SIG-M5 (cell line): ENCODE measurements at regions not wholly inside any gene's neighbourhood (a gene's known extent, or its start where the extent isn't known, plus 50 kb on each side); places are given as distances from the start of the nearest gene placed in this dataset.

Experiments
- DNase-seq: peaks from one replicate; lab custom pipeline; 2025; lab: John Stamatoyannopoulos, UW

DNA sequence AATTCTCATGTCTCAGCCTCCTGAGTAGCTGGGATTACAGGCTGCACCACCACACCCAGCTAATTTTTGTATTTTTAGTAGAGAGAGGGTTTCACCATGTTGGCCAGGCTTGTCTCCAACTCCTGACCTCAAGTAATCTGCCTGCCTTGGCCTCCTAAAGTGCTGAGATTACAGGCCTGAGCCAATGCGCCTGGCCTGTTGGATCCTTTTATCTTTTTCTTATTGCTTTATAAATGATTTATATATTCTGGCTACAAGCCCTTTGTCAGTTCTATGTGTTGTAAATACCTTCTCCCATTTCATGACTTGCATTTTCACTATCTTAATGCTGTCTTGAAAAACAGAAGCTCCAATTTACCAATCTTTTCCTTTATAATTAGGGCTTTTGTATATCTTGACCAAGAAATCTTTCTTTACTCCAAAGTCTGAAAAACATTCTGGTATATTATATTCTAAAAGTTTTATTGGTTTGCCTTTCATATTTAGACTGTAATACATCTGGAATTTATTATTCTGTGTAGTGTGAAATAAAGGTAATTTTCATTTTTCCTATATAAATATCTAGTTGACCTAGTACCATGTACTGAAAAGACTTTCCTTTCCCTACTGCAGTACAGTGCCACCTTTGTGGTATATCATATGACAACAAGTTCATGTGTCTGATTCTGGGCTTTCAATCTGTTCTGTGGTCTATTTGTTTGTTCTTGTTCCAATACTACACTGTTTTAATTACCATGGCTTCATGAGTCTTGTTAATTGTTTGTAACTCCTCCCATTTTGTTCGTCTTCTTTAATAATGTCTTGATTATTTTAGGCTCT lies 52.9 kb upstream of the RNU6-1 start:
- no peak for DNase-seq

DNA sequence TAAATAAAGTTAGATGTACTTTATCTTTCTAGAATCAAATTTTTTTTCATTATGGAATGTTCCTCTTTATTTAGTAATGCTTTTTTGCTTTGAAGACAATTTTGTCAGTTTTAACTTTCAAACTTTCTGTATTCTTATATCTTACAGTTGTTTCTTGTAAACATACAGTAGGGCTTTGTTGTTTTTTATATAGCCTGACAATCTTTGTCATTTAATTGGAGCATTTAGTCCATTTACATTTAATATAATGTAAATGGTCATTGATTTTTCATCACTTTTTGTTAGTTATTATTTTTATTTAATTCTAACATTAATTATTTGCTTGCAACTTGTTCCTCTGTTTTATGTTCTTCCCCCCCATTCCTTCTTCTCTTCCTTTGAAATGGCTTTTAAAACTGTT lies 55.4 kb upstream of the RNU6-1 start:
- no peak for DNase-seq

DNA sequence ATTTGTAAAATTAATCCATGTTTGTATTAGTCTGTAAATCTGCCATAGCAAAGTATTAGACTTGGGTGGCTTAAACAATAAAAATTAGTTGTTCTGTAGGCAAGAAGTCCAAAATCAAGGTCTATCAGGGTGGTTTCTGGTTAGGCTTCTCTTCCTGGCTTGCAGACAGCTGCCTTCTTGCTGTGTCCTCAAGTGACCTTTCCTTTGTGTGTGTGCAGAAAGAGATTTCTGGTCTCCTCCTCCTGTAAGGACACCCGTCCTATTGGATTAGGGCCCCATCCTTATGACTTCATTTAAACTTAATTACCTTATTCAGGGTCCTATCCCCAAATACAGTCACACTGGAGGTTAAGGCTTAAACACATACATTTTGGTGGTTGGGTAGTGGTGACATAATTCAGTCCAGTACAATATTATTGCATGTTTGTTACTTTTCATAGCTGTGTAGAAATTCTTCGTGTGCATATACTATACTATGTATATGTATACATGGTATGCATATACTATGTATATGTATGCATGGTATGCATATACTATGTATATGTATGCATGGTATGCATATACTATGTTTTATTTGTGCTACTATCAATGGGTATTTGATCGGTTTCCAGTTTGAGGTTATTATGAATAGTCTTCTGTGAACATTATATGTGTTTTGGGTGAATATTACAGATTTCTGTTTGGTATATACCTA lies 57.9 kb upstream of the RNU6-1 start:
- no peak for DNase-seq

DNA sequence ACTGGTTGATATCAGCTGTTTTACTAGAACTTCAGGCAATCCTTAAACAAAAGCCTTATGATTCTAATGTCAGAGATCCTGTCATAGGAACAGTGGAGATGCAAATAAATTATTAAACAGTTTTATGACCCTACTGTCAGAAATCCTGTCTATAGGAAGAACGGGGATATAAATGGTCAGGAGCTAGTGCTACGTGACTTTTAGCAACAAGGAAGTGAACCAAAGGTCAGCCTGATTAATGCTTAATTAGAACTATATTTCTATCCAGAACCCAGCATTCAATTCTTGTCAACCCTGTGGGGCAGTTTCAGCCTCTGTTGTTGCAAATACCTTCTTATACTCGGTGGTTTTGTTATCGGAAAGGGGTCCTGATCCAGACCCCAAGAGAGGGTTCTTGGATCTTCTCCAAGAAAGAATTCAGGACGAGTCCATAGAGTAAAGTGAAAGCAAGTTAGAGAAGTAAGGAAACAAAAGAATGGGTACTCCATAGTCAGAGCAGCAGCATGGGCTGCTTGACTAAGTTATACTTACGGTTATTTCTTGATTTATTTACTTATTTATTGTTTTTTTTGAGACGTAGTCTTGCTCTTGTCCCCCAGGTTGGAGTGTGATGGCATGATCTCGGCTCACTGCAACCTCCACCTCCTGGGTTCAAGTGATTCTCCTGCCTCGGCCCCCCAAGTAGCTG lies 59.9 kb upstream of the RNU6-1 start:
- DNase-seq: no peak

DNA sequence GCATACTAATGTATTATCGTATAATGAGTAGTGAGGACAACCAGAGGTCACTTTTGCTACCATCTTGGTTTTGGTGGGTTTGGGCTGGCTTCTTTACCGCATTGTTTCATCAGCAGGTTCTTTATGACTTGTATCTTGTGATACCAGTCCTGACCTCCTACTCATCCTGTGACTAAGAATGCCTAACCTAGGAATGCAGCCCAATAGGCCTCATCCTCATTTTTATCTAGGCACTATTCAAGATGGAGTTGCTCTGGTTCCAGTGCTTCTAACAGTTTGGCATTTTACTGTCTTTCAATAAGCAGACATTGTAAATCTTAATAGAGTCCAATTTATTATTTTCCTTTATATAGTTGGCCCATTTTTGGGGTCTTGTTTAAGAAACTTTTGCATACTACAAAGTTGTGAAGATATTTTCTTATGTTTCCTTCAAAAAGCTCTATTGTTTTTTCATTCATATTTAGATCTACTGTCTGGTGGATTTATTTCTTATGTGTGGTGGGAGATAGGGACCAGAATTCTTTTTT lies 60.8 kb upstream of the RNU6-1 start:
- DNase-seq: no peak

DNA sequence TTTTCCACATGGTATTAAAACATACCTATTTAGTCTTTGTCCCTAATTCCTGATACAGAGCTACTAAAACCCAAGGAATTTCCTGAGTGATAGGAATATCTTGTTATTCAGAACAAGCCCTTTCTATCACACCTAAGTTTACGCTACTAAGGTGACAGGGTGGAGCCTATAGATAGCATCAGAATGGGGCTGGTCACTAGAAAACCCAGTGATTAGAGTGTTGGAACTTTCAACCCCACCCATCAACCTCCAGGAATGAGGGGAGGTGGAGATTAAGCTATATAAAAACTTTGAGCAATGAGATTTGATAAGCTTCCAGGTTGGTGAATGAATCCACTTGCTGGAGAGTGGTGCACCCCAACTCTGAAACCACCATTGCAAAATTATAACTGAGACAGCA lies 62.1 kb upstream of the RNU6-1 start:
- no peak for DNase-seq

DNA sequence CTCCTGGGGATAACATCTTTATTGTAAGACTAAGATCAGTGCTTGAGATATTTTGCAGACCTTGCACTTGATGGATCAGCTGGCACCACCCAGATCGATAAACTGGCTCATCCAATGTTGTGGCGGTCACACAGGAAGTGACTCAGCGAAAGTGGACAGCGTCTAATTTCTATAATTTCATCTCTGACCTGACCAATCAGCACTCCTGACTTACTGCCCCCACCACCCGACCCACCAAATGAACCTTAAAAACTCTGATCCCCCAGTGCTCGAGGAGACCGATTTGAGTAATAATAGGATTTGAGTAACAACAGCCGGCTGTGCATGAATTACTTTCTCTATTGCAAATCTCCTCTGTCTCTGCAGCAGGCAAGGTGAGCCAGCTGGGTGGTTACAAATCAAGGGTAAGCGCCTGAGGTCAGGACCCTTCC lies 62.7 kb upstream of the RNU6-1 start:
- no peak for DNase-seq

DNA sequence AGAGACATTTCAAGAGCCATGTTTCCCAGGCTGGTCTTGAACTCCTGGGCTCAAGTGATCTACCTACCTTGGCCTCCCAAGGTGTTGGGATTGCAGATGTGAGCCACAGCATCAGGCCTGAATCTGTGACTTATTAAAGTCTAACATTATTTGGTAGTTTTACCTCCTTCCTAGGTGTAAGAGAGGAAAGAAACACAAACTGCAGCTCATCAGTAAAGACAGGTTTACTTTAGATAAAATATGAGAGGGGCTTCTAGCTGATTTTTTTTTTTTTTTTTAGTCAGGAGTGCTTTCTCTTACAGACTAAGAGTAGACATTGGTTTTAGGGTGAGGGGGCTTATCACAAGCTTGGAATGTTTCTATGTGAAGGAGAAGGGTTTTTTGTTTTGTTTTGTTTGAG lies 63.9 kb upstream of the RNU6-1 start:
- DNase-seq: no peak

DNA sequence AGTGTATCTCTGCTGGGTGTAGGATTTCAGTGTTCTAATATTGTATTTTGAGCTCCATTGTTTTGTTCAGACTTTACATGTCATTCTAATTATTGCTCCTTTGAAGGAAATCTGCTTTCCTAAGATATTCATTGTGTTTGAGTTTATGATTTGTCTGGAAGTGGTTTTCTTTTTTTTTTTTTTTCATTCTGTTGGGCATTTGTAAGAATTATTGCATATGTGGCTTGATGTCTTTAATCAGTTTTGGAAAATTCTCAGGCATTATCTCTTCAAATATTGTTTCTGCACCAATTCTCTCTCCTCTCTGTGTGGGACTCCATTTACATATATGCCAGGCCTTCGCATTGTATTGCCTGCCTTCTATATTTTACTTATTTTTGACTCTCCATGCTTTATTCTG lies 65.8 kb upstream of the RNU6-1 start:
- no peak for DNase-seq

DNA sequence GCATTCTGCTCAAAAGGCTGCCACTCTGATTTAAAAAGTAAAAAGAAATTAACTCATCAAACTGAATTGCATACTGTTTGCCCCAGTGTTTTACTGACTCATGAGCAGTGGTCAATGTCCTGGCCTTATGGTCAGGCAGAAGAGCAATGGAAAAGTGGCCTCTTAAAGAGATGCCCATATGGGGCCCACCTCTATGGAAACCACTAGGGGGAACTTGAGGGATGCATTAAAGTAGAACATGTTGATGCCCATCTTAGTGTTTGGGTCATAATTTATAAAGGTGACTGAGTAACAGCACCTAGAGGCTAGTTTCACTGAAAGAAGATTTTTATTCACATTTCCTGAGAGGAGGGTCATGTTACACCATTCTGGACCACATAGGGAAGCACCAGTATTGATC lies 66.5 kb upstream of the RNU6-1 start:
- no peak for DNase-seq

DNA sequence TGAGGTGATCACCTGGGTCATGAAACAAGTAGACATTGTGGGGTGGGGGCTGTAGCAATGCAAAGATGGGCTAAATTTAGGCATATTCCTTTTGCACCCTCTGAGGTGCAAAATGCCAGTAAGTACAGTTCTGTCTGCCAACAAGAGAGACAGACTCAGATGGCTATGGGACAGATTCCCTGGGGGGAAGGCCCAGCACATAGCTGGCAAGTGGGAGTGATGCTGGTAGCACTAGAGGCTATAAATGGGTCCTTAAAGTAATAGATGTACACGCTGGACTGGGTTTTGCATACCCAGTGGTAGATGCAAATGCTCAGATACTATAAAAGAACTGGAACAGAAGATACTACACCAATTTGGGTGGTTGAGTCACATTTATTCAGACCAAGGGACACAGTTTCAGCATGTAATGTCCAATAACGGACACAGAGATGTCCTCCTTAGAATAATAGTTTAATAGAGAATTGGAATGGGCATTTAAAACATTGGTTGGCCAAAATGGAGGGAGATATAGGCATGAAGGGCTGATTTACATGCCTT lies 67.4 kb upstream of the RNU6-1 start:
- DNase-seq: no peak

DNA sequence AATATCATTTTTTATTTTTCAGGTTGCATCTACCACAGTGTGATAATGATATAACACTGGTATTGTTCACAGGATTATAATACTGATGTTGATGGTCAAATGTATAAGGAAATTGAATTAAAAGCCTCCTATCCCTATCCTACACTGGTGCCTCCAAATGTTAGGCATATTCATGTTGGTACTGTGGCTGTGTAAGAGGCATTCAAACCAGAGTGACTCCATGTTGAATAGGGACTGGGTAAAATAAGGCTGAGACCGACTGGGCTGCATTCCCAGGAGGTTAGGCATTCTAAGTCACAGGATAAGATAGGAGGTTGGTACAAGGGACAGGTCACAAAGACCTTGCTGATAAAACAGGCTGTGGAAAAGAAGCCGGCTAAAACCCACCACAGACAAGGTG lies 68.9 kb upstream of the RNU6-1 start:
- no peak for DNase-seq

DNA sequence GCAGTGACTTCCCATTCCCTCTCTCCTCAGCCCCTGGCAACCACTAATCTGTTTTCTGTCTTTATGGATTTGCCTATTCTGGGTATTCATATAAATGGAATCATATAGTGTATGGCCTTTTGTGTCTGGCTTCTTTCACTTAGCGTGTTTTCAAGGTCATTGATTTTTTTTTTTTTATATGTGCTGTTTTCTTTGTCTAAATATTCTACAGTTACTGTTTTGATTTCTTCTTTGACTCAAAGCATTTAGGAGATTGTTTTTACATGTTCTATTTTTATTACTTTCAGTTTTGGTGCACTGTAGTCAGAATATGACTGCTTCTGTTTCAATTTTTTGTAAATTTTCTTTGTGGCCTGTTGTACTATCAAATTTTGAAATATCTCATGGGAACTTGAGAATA lies 71.9 kb upstream of the RNU6-1 start:
- no peak for DNase-seq

DNA sequence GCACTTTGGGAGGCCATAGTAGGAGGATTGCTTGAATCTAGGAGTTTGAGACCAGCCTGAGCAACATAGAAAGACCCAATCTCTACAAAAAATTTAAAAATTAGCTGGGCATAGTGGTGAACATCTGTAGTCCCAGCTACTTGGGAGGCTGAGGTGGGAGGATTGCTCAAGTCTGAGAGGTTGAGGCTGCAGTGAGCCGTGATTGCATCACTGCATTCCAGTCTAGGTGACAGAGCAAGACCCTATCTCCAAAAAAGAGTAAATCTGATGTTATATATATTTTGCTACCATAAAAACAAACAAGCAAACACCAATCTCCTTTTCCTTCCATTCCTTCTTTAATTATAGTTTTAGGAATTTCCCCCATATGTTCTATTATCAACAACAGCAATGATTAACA lies 74.2 kb upstream of the RNU6-1 start:
- DNase-seq: no peak

DNA sequence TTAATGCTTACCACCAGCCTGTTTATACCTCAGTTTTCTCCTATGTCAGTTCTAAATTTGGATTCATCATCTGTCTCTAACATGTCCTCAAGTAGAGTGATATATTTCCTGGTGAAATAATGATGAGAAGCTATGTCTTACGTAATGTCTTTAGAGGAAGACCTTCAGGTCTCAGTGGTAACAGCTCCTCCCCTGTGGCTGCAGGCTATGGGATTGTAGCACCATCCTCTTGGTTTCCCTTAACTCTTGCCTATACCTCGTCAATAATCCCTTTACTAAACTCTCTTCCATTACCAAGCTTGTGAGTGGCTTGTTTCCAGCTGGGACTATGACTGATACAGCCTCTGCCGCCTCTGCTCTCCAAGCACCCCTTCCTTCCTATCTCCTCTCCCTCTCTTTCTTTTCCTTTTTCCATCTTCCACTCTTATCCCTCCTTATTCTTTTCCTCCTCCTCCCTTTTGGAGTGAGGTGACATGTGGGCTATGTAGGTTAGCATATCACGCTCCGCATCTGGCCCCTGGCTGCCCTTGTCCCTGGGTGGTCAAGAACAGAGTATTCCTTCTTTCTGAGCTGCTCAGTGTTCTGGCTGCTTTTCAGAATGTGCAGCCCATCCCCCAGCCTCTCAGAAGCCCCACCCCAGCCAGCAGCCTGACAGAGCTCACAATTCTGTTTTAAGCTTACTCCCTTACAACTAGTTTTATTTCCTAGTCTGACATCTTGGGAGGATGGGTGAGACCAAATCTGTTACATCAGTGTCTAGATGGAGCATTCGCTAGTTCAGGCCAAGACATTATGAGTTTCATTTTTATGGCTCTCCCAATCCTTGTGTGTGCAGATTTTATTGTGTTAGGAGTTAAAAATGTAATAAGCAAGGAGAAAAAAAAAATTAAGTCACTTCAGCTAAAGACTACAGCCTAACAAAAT lies 75.0 kb upstream of the RNU6-1 start:
- peak; percentile 8 for DNase-seq

DNA sequence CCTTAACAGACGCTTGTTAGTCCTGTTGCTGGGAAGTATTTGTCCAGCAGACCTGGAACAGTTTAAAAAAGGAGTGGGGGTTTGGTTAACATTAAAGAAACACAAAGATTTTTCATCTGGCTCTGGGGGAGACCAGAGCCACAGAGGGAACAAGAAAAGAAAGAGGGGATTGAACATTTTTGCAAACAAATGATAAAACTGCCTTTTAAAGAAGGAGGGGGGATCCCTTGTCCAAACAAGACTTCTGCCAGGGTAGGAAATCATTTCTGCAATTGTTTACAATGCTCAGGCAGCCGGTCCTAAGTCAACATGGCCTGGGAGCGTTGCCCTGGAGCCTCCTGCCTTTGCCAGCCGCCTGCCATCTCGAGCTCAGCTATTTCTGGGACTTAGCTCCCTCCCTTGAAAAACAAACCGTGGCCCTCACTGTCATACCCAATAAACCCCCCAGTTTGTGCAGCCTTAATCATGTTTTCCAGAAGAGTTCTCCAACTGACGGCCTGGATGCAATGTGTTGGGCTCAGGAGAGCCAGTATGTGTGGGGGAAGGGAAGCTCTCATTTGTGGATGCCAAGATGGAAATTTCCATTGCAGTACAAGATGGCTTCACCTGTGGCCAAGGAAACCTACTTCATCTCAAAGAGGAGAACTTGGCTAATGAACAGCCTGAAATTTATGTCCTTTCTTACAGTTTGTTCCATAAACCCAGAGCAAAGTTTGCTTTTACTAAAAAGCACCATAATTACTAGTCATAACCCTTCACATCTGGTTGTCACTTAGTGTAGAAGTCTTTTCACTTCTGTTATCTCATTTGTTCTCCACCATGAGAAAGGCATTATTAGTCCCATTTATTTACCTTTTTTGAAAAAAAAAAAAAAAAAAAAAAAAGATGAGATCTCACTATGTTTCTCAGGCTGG lies 75.9 kb upstream of the RNU6-1 start:
- no peak for DNase-seq

DNA sequence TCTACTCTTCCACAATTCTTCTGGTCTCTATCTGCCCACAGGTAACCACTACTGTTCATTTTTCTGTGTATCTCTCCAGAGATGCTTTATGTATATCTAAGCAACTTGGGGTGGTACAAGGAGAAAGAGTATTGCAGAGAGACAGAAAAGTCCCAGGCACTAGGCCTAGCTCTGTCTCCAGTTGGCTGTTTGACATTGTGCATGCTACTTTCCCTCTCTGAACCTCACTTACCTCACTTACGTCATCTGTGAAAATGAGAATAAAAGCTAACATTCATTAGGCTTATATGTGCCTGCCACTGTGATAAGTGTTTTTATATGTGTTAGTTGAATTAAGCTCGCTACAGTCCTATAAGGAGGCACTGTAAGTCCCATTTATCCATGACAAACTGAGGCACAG lies 76.7 kb upstream of the RNU6-1 start:
- no peak for DNase-seq

DNA sequence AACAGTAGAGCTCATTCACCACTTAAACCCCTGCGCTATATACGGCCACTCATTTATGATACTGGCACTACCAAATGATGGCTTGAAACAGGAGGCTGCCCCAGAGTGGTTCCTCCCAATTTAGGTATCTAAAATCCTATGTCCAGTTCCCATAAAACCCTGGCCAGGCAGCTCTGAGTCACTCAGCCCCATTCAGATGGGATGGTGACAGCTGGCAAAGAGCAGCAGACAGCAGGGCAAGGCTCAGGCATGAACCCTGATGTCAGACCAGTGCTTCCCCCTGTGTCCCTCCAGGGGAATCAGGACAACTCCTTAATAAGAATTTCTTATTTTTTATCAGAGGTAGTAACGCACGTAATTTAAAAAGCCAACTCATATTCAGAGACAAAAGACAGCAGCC lies 77.2 kb upstream of the RNU6-1 start:
- no peak for DNase-seq

DNA sequence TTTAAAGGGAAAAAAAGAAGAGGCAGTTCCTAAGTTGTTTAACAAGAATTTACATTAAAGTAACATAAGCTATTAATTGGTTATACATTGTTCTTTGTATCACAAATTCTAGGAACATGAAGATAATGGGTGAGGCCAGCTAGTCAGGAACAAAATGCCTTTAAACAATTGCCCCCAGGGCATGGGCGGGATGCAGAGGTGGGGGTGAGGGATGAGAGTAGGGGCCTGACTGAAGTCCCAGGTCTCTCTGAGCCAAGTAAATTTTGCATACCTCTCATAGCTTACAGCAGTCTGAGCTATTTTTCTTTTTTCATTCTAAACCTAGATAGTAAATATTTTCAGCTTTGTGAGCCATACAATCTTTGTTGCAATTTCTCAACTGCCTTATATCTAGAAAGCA lies 77.8 kb upstream of the RNU6-1 start:
- DNase-seq: no peak

DNA sequence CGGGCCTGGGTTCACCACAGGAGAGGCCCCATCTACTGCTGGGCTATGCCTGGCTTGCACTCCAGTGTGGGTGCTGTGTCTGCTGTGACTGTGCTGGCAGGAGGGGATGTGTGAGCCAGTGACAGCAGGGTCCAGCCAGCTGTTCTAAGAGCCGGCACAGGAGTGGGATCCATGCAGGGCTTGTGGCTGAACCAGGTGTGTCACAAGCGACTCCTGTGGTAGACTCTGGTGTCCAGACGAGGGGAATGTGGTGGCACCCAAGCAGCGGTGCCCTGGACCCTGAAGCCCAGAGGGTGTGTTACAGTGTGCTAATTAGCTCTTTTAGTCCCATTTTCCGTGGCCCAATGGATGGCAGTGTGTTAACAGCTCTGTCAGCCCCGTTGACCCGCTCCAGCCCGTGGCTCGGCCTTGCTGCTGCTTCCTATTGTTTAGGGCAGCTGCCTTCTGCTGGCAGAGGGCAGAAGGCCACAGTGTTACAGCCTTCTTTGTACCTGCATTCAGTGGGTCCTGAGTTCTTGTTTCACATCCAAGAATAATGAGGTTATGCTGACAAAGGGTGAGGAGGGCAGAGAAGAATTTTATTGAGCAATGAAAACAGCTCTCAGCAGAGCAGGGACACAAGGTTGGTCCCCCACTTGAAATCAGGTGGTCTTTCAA lies 78.5 kb upstream of the RNU6-1 start:
- DNase-seq: no peak
